ENCODE measurements at regions not wholly inside any gene's neighbourhood (a gene's known extent, or its start where the extent isn't known, plus 50 kb on each side); places are given as distances from the start of the nearest gene placed in this dataset.

DNA sequence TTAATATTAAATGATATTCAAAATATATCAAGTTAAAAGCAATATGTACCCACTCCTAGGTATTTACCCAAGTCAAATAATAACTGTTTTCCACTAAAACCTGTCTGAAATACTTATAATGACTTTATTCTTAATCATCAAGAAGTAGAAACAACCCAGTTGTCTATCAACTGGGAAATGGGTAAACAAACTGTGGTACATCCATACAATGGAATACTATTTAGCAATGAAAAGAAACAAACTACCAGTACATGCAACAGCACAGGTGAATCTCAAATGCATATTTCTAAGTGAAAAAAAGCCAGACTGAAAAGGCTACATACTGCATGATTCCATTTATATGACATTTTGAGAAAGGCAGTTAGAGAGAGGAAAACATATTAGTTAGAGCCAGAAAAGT is 559.9 kb downstream of the MBD2 start:
- DNase-seq: no peak
- H2AK5ac ChIP-seq (ENCODE audit: low read length, severe bottlenecking): no peak overlapping the region
- H2BK120ac ChIP-seq (ENCODE audit: low read depth, low read length): no peak overlapping the region
- no peak overlapping the region for H2BK15ac ChIP-seq (ENCODE audit: low read depth, poor library complexity, severe bottlenecking)
- H3K23ac ChIP-seq (ENCODE audit: low read length in 2 of 2): no peak overlapping the region
- H3K9me3 ChIP-seq (ENCODE audit: control insufficient read depth, low read length): peaks cover 16% of the 10 kb centered on the region
- no peak overlapping the region for H4K91ac ChIP-seq (ENCODE audit: low read length)
- H3K14ac ChIP-seq (ENCODE audit: low read length in 2 of 2): no peak overlapping the region
- H3K4me2 ChIP-seq (ENCODE audit: low read length, poor library complexity, severe bottlenecking): no peak overlapping the region
- H4K8ac ChIP-seq (ENCODE audit: low read length): no peak overlapping the region
- no peaks in the 10 kb centered on the region for H3K79me1 ChIP-seq (replicated peaks; ENCODE audit: low read length, poor library complexity, severe bottlenecking)
- no peak overlapping the region for H3K4me3 ChIP-seq (ENCODE audit: insufficient read depth in 1 of 2, low read depth in 1 of 2, low read length in 2 of 2)
- H3K4ac ChIP-seq (ENCODE audit: low read depth in 1 of 2, low read length in 2 of 2): no peak overlapping the region
- H2BK12ac ChIP-seq (ENCODE audit: low read length in 2 of 2): no peak overlapping the region
- no peaks in the 10 kb centered on the region for H3K4me1 ChIP-seq (ENCODE audit: control insufficient read depth, insufficient read depth, low read depth, low read length)
- no peak overlapping the region for H3K9ac ChIP-seq (ENCODE audit: low read length)
- no peak overlapping the region for H3K18ac ChIP-seq (ENCODE audit: low read depth in 1 of 2, low read length in 2 of 2)
- H2AFZ ChIP-seq (ENCODE audit: low read depth, low read length): no peak overlapping the region
- no peaks in the 10 kb centered on the region for H3K36me3 ChIP-seq (ENCODE audit: control insufficient read depth in 1 of 2, insufficient read depth in 2 of 2, low read depth in 1 of 2, low read length in 2 of 2)
- no peak overlapping the region for H3K27ac ChIP-seq (ENCODE audit: low read length, poor library complexity, severe bottlenecking)
- H3K27me3 ChIP-seq (ENCODE audit: control insufficient read depth in 1 of 2, insufficient read depth in 1 of 2, low read length in 2 of 2): no peaks in the 10 kb centered on the region
- H2BK5ac ChIP-seq (ENCODE audit: low read depth, low read length, poor library complexity, severe bottlenecking): no peak overlapping the region

DNA sequence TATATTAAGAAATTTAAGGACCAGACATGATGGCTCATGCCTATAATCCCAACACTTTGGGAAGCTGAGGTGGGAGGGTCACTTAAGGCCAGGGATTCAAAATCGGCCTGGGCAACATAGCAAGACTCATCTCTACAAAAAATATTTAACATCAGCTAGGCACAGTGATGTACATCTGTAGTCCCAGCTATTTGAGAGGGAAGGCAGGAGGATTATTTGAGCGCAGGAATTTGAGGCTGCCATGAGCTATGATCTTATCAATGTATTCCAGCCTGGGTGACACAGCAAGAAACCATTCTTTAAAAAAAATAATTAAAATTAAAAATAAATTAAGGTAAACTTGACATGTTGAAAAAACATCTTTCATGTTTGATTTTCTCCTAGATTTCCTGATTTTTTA is 564.2 kb downstream of the MBD2 start:
- no peaks in the 10 kb centered on the region for H3K36me3 ChIP-seq (ENCODE audit: control insufficient read depth in 1 of 2, insufficient read depth in 2 of 2, low read depth in 1 of 2, low read length in 2 of 2)
- H3K9me3 ChIP-seq (ENCODE audit: control insufficient read depth, low read length): peaks cover 23% of the 10 kb centered on the region
- H3K23ac ChIP-seq (ENCODE audit: low read length in 2 of 2): no peak overlapping the region
- no peaks in the 10 kb centered on the region for H3K79me1 ChIP-seq (replicated peaks; ENCODE audit: low read length, poor library complexity, severe bottlenecking)
- H4K8ac ChIP-seq (ENCODE audit: low read length): no peak overlapping the region
- H2BK12ac ChIP-seq (ENCODE audit: low read length in 2 of 2): no peak overlapping the region
- H3K18ac ChIP-seq (ENCODE audit: low read depth in 1 of 2, low read length in 2 of 2): no peak overlapping the region
- H4K91ac ChIP-seq (ENCODE audit: low read length): no peak overlapping the region
- no peak overlapping the region for H2BK5ac ChIP-seq (ENCODE audit: low read depth, low read length, poor library complexity, severe bottlenecking)
- H2BK15ac ChIP-seq (ENCODE audit: low read depth, poor library complexity, severe bottlenecking): no peak overlapping the region
- no peak for DNase-seq
- no peaks in the 10 kb centered on the region for H3K27me3 ChIP-seq (ENCODE audit: control insufficient read depth in 1 of 2, insufficient read depth in 1 of 2, low read length in 2 of 2)
- H3K4me2 ChIP-seq (ENCODE audit: low read length, poor library complexity, severe bottlenecking): no peak overlapping the region
- no peaks in the 10 kb centered on the region for H3K4me1 ChIP-seq (ENCODE audit: control insufficient read depth, insufficient read depth, low read depth, low read length)
- no CpG with 5 or more reads among the region's 2 CpGs for WGBS
- no peak overlapping the region for H2BK120ac ChIP-seq (ENCODE audit: low read depth, low read length)
- no peak overlapping the region for H3K9ac ChIP-seq (ENCODE audit: low read length)
- no peak overlapping the region for H3K4ac ChIP-seq (ENCODE audit: low read depth in 1 of 2, low read length in 2 of 2)
- H3K27ac ChIP-seq (ENCODE audit: low read length, poor library complexity, severe bottlenecking): no peak overlapping the region
- H2AK5ac ChIP-seq (ENCODE audit: low read length, severe bottlenecking): no peak overlapping the region
- no peak overlapping the region for H3K4me3 ChIP-seq (ENCODE audit: insufficient read depth in 1 of 2, low read depth in 1 of 2, low read length in 2 of 2)
- no peak overlapping the region for H2AFZ ChIP-seq (ENCODE audit: low read depth, low read length)
- H3K14ac ChIP-seq (ENCODE audit: low read length in 2 of 2): no peak overlapping the region

DNA sequence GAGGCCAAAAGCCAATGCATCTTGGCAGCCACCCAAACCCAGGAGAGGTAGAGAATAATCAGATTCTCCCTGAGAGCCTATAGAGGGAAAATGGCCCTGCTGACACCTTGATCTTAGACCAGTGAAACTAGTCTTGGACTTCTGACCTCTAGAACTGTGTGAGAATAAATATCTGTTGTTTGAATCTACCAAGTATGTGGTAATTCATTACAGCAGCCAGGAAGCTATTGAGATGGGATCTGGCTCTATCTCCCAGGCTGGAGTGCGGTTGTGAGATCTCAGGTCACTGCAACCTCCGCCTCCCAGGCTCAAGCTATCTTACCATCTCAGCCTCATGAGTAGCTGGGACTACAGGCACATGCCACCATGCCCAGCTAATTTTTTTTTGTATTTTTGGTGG is 567.2 kb downstream of the MBD2 start:
- no peak overlapping the region for H2AK5ac ChIP-seq (ENCODE audit: low read length, severe bottlenecking)
- H3K18ac ChIP-seq (ENCODE audit: low read depth in 1 of 2, low read length in 2 of 2): no peak overlapping the region
- H3K4me2 ChIP-seq (ENCODE audit: low read length, poor library complexity, severe bottlenecking): no peak overlapping the region
- H2BK15ac ChIP-seq (ENCODE audit: low read depth, poor library complexity, severe bottlenecking): no peak overlapping the region
- no peak overlapping the region for H2BK120ac ChIP-seq (ENCODE audit: low read depth, low read length)
- H3K23ac ChIP-seq (ENCODE audit: low read length in 2 of 2): no peak overlapping the region
- no peak overlapping the region for H3K27ac ChIP-seq (ENCODE audit: low read length, poor library complexity, severe bottlenecking)
- H2AFZ ChIP-seq (ENCODE audit: low read depth, low read length): no peak overlapping the region
- no peak overlapping the region for H4K91ac ChIP-seq (ENCODE audit: low read length)
- no peaks in the 10 kb centered on the region for H3K36me3 ChIP-seq (ENCODE audit: control insufficient read depth in 1 of 2, insufficient read depth in 2 of 2, low read depth in 1 of 2, low read length in 2 of 2)
- 34% methylated on average over 2 of the region's 2 CpGs for WGBS
- H3K27me3 ChIP-seq (ENCODE audit: control insufficient read depth in 1 of 2, insufficient read depth in 1 of 2, low read length in 2 of 2): no peaks in the 10 kb centered on the region
- no peak overlapping the region for H2BK12ac ChIP-seq (ENCODE audit: low read length in 2 of 2)
- peaks cover 16% of the 10 kb centered on the region for H3K9me3 ChIP-seq (ENCODE audit: control insufficient read depth, low read length)
- no peak overlapping the region for H3K4ac ChIP-seq (ENCODE audit: low read depth in 1 of 2, low read length in 2 of 2)
- H3K4me3 ChIP-seq (ENCODE audit: insufficient read depth in 1 of 2, low read depth in 1 of 2, low read length in 2 of 2): no peak overlapping the region
- H4K8ac ChIP-seq (ENCODE audit: low read length): no peak overlapping the region
- H3K14ac ChIP-seq (ENCODE audit: low read length in 2 of 2): no peak overlapping the region
- no peaks in the 10 kb centered on the region for H3K79me1 ChIP-seq (replicated peaks; ENCODE audit: low read length, poor library complexity, severe bottlenecking)
- H2BK5ac ChIP-seq (ENCODE audit: low read depth, low read length, poor library complexity, severe bottlenecking): no peak overlapping the region
- no peak overlapping the region for H3K9ac ChIP-seq (ENCODE audit: low read length)
- no peaks in the 10 kb centered on the region for H3K4me1 ChIP-seq (ENCODE audit: control insufficient read depth, insufficient read depth, low read depth, low read length)
- no peak for DNase-seq

DNA sequence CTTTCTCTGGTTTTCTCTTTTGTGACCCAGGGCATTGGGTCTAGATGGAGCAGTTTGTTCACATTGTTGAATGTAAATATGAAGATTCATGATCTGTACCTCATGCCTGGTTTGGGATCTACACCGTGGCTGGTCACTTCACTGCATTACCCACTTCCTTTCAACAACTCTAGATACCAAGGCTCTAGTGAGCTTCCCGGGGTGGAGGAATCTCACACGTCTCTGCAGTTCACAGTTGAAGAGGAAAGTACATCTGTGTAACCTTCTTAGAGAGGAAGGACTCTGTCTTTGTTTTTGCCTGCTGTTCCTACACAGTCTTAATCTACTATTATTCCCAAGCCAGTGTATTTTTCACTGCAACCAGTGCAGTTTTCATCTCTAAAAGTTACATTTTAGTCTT is 574.8 kb downstream of the MBD2 start:
- H3K14ac ChIP-seq (ENCODE audit: low read length in 2 of 2): no peak overlapping the region
- H3K4me3 ChIP-seq (ENCODE audit: insufficient read depth in 1 of 2, low read depth in 1 of 2, low read length in 2 of 2): no peak overlapping the region
- no peak overlapping the region for H2BK15ac ChIP-seq (ENCODE audit: low read depth, poor library complexity, severe bottlenecking)
- no peak for DNase-seq
- no peak overlapping the region for H3K18ac ChIP-seq (ENCODE audit: low read depth in 1 of 2, low read length in 2 of 2)
- no CpG with 5 or more reads among the region's 3 CpGs for WGBS
- H3K36me3 ChIP-seq (ENCODE audit: control insufficient read depth in 1 of 2, insufficient read depth in 2 of 2, low read depth in 1 of 2, low read length in 2 of 2): no peaks in the 10 kb centered on the region
- H3K79me1 ChIP-seq (replicated peaks; ENCODE audit: low read length, poor library complexity, severe bottlenecking): no peaks in the 10 kb centered on the region
- H2AFZ ChIP-seq (ENCODE audit: low read depth, low read length): no peak overlapping the region
- no peaks in the 10 kb centered on the region for H3K4me1 ChIP-seq (ENCODE audit: control insufficient read depth, insufficient read depth, low read depth, low read length)
- no peak overlapping the region for H4K91ac ChIP-seq (ENCODE audit: low read length)
- H3K9me3 ChIP-seq (ENCODE audit: control insufficient read depth, low read length): no peaks in the 10 kb centered on the region
- H2BK12ac ChIP-seq (ENCODE audit: low read length in 2 of 2): no peak overlapping the region
- H3K4me2 ChIP-seq (ENCODE audit: low read length, poor library complexity, severe bottlenecking): no peak overlapping the region
- H3K9ac ChIP-seq (ENCODE audit: low read length): no peak overlapping the region
- no peak overlapping the region for H3K4ac ChIP-seq (ENCODE audit: low read depth in 1 of 2, low read length in 2 of 2)
- no peak overlapping the region for H2BK120ac ChIP-seq (ENCODE audit: low read depth, low read length)
- no peaks in the 10 kb centered on the region for H3K27me3 ChIP-seq (ENCODE audit: control insufficient read depth in 1 of 2, insufficient read depth in 1 of 2, low read length in 2 of 2)
- no peak overlapping the region for H3K23ac ChIP-seq (ENCODE audit: low read length in 2 of 2)
- no peak overlapping the region for H2BK5ac ChIP-seq (ENCODE audit: low read depth, low read length, poor library complexity, severe bottlenecking)
- no peak overlapping the region for H3K27ac ChIP-seq (ENCODE audit: low read length, poor library complexity, severe bottlenecking)
- no peak overlapping the region for H2AK5ac ChIP-seq (ENCODE audit: low read length, severe bottlenecking)
- no peak overlapping the region for H4K8ac ChIP-seq (ENCODE audit: low read length)

Measured in mesenchymal stem cell (in vitro differentiated cells and primary cell).